GM12872 (cell line): ENCODE measurements at regions not wholly inside any gene's neighbourhood (a gene's known extent, or its start where the extent isn't known, plus 50 kb on each side); places are given as distances from the start of the nearest gene placed in this dataset.

Experiments
- CTCF ChIP-seq: IDR thresholded peaks from 3 replicates; pipeline ENCODE4 v1.5.1; 2011; ENCODE audit warnings: low read depth, mild to moderate bottlenecking, low read length, moderate library complexity; ENCODE audit not compliant: insufficient read depth

GRCh38 chr9:87236546-87236945 is 261.1 kb upstream of the DAPK1 start:
- no peak for TF ChIP-seq CTCF

GRCh38 chr9:87237336-87237735 is 260.3 kb upstream of the DAPK1 start:
- TF ChIP-seq CTCF = no peak

GRCh38 chr9:87238545-87238944 is 259.1 kb upstream of the DAPK1 start:
- no peak for TF ChIP-seq CTCF

GRCh38 chr9:87239312-87239711 is 258.4 kb upstream of the DAPK1 start:
- TF ChIP-seq CTCF = no peak

- no peak for TF ChIP-seq CTCF
These were observed 254.1 kb upstream of the DAPK1 start for GRCh38 chr9:87243602-87244001.

- no peak for TF ChIP-seq CTCF
These were observed 252.4 kb upstream of the DAPK1 start for GRCh38 chr9:87245271-87245670.

GRCh38 chr9:87247097-87247496 is 250.6 kb upstream of the DAPK1 start:
- TF ChIP-seq CTCF = no peak

- TF ChIP-seq CTCF = no peak
These were observed 248.6 kb upstream of the DAPK1 start for GRCh38 chr9:87249029-87249428.
